ENCODE measurements at regions not wholly inside any gene's neighbourhood (a gene's known extent, or its start where the extent isn't known, plus 50 kb on each side); places are given as distances from the start of the nearest gene placed in this dataset.

DNA sequence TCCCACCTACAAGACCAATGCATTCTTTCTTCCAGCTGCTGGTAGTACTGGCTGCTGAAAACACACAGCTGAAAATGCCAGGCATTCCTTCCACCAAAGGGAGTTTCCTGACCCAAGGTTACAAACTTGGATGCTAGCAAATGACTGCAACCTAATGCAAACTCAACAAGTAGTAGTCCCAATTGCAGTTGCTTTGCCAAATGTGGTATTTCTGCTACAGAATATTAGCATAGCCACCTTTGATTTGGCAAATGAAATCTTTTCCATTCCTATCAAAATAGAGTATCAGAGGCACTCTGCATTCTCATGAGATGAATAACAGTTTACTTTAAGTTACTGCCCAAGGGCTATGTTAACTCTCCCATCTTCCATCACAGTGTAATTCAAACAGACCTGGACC lies 172.0 kb upstream of the ARHGAP42 start:
- TF ChIP-seq, protein P1, sequence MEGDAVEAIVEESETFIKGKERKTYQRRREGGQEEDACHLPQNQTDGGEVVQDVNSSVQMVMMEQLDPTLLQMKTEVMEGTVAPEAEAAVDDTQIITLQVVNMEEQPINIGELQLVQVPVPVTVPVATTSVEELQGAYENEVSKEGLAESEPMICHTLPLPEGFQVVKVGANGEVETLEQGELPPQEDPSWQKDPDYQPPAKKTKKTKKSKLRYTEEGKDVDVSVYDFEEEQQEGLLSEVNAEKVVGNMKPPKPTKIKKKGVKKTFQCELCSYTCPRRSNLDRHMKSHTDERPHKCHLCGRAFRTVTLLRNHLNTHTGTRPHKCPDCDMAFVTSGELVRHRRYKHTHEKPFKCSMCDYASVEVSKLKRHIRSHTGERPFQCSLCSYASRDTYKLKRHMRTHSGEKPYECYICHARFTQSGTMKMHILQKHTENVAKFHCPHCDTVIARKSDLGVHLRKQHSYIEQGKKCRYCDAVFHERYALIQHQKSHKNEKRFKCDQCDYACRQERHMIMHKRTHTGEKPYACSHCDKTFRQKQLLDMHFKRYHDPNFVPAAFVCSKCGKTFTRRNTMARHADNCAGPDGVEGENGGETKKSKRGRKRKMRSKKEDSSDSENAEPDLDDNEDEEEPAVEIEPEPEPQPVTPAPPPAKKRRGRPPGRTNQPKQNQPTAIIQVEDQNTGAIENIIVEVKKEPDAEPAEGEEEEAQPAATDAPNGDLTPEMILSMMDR (IDR thresholded peaks at IDR 0.05) = no peak
- no peak for TF ChIP-seq POLR2A (IDR thresholded peaks at IDR 0.05)
